GM08714 (cell line): ENCODE measurements at regions not wholly inside any gene's neighbourhood (a gene's known extent, or its start where the extent isn't known, plus 50 kb on each side); places are given as distances from the start of the nearest gene placed in this dataset.

Source experiments
- H3K4me3 ChIP-seq: fragments of 200-500 bp; sonication (Bioruptor generic); 2 replicates; pipeline ENCODE4 v1.5.1; 2014; ENCODE audit warnings: mild to moderate bottlenecking, low read length, inconsistent platforms
- ZNF274 ChIP-seq: IDR thresholded peaks from 2 replicates; pipeline ENCODE4 v1.6.1; 2012; ENCODE audit warnings: mild to moderate bottlenecking, low read depth, low read length

DNA sequence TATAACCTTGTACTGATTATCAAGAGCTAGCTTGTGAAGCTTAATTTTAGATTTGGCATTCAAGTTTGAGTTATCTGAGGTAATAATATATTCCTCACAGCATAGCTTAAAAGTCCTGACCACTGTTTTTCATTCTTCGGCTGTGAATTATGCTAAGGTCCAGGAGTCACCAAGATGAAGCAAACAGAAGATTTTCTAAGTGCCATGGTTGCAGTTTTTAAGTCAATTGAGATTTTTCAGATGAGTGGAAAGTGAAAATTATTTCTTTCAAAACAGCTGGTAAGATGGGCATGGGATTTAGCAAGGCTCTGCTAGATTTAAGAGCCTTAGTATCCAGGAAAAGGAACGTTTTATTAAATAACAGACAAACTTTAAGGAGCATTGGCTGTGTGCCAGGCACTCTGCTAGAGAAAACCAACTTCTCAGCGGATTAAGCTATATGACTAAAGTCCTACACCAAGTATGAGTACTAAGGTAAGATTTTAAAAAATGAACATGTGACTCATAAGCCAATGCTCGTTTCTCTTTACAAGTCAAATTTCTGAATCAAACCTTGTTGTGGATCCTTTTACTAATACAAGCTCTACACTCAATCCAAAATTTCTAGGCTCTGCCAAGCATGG, 149.9 kb upstream of the IL15 start:
- no peak for TF ChIP-seq ZNF274
- H3K4me3 ChIP-seq = no peak overlapping the region

DNA sequence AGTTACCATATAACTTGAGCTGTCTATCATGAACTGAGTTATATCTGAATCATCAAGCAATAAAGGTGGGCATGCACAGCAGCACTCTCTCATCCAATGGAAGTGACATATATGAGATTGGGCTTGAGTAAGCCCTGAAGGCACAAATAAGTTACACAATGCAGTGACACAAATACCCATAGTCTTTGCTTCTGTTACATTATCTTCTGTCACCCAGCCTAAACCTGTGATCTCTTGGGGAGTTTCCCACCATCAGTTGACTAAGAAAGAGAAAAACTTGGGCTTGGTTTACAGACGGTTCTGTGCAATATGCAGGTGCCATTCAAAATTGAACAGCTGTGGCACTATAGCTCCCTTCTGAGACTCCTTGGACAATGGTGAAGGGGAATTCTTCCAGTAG, 138.8 kb upstream of the IL15 start:
- TF ChIP-seq ZNF274 = no peak
- H3K4me3 ChIP-seq = no peak overlapping the region

DNA sequence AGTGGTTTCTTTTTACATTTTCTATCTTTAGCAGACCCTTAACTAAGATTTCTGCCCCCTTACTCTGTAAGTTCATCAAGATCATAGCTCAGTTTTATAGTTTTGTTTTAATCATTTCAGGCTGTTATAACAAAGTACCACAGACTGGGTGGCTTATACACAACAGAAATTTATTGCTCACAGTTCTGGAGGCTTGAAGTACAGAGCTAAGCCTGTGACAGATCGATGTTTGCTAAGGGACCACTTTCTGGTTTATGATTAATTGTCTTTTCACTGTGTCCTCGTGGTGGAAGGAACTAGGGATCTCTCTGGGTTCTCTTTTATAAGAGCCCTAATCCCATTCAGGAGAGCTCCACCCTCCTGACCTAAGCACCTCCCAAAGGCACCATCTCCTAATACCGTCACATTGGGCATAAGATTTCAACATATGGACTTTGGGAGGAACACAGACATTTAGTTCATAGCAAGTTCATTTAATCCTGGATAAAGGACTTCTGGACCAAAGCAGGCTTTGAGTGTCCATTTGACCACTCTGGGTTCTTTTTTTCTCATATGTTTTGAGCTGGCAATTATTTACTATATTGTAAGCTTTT, 137.0 kb upstream of the IL15 start:
- no peak for TF ChIP-seq ZNF274
- no peak overlapping the region for H3K4me3 ChIP-seq

DNA sequence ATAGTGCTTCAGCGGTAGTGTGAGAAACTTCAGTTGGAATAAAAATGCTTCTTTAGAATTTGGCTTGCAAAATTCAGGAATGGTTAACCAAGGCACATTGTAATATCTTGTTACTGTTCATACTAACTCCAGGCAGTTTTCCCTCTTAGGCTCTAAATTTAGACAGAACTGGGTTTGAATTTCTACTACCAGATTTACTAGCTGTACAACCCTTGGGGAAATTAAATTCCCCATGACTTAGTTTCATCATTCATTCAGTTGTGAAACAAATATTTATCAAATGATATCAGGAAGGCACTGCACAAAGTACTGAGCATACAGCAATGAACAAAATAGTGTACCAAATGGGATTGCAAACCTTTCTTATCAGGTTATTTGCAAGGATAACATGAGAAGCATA, 135.0 kb upstream of the IL15 start:
- TF ChIP-seq ZNF274 = no peak
- no peak overlapping the region for H3K4me3 ChIP-seq

DNA sequence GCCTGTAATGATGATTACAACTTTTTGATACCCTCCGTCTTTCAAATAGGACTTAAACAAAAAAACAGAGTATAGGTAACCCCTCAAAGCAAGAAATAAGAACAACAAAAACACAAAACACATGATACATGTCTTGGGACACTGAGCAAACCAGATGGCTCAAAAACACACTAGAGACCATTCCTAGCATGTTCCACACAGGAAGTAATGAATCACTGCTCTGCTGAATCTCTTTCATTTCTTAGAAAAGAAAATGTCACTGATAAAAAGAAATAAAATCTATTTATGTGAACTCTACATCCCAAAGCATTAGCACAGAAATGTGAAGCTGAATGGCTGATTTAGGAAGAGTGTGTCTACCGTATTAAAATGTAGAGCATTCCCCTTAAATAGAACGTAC, 134.5 kb upstream of the IL15 start:
- TF ChIP-seq ZNF274 = no peak
- H3K4me3 ChIP-seq = no peak overlapping the region

DNA sequence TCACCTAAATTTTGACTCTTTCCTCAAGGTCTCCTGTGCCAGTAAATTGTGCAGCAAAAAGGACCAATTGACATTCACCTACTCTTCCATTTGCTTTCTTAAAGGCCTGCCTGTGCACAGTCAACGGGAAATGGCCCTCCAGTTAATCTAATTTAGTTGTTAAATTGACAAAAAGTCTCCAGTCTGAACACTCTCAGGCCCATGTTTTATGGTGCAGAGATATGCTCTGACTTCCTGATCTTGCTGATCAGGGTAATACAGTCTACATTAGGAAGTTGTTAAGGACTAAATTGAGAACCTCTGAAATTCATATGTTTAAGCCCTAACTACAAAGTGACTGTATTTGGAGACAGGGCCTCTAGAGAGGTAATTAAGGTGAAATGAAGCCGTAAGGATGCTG, 133.6 kb upstream of the IL15 start:
- TF ChIP-seq ZNF274 = no peak
- H3K4me3 ChIP-seq = no peak overlapping the region

DNA sequence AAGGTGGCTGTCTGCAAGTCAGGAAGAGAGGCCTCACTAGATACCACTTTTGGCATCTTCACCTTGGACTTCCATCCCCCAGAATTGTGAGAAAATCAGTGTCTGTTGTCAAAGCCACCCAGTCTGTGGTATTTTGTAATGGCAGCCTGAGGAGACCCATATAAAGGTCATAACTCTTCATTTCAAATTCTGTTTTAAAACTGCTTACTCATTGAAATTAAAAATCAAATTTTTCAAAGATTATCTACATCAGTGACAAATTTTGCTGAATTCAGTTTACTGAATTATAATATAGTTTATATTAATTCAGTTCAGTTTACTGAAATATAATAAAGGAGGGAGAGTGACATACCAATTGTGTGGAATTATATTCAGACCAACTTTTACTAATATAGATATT, 133.1 kb upstream of the IL15 start:
- TF ChIP-seq ZNF274 = no peak
- H3K4me3 ChIP-seq = no peak overlapping the region

DNA sequence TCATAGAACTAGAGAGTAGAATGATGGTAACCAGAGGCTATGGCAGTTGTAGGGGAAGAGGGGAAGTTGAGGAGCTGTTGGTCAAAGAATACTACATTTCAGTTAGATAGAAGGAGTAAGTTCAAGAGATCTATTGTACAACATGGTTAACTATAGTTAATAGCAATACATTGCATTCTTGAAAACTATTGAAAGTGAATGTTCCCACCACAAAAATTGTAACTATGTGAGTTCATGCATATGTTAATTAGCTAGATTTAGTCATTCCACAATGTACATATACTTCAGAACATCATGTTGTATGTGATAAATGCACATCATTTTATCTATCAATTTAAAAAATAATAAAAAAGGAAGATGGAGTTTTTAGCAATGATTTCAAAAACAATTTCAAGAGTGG, 125.3 kb upstream of the IL15 start:
- no peak overlapping the region for H3K4me3 ChIP-seq
- TF ChIP-seq ZNF274 = no peak

DNA sequence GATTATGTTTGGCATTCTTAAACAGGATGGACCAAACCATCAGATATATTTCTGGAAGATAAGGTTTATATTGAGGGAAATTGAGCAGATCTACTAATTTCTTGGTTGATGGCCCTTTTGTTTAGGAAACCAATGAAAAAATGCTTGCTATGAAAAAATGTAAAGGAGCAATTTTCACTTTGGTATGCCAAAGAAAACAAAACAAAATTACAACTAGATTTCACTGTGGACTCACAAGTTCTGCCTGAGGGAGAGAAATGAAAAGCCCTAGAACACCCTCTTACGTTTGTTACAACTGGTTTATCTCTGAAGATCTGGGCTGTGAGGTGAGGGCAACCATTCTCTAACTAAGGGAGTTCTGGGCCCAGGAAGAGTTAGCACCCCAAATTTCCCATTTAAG, 122.5 kb upstream of the IL15 start:
- TF ChIP-seq ZNF274 = no peak
- H3K4me3 ChIP-seq = no peak overlapping the region

DNA sequence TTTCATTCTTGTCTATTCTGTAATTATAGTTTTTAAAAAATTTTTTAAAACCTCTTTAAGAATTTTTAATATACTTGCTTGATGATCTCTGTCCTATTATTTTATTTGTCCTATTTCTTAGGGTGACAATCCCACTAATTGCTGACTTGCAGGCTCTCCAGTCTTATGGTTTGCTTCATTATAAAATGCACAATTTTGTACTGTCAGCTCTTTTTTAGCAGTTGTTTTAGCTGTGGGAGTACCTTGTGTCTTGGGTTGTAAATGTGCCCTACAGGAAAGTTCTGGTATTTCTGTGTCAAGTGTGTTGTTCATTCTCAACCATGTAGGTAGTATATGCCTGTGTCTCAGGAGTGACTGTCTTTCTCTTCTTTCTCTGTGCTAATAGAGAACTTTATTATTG, 118.2 kb upstream of the IL15 start:
- H3K4me3 ChIP-seq = no peak overlapping the region
- TF ChIP-seq ZNF274 = no peak

DNA sequence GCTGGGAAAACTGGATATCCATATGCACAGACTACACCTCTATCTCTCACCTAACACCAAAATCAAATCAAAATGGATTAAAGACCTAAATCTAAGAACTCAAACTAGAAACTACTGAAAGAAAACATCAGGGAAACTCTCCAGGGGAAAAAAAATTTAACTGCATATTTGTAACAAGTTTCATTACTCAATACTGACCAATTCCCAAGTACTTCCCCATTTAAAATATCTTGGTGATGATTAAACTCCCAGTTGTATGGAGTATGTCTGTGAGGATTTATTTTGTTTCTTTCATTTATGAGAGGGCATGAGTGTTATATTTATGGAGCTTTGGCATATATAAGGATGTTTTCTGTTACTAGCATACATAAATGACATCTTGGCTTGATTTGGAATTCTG, 112.3 kb upstream of the IL15 start:
- H3K4me3 ChIP-seq = no peak overlapping the region
- TF ChIP-seq ZNF274 = no peak

DNA sequence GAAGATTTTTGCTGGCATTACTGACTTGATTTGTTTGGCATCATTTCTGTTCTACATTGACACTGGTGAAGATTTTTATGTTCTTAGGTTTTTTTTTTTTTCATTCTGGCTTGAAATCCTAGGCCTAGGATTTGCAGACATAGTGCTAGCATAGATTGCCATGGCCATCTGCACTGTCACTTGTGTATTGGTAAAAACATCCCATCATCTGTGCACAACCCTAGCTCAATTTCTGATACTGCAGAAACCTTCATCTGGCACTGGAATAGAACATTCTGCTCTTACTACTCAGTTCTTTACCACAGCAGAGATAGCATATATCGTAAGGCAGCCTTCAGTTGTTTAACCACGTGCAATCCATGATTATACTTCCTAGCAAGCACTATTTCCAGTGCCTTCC, 111.5 kb upstream of the IL15 start:
- no peak for TF ChIP-seq ZNF274
- H3K4me3 ChIP-seq = no peak overlapping the region

DNA sequence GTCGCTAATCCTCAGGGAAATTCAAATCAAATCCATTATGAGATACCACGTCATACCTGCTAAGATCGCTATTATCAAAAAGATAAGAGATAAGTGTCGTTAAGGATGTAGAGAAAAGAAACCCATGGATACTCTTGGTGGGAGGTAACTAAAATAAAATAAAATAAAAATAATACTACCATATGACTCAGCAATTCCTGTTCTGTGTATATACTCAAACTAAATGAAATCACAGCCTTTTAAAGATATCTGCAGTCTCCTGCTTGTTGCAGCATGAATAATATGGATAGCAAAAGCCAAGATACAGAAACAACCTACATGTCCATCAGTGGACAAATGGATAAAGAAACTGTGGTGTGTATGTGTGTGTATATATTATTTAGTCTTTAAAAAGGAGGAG, 105.8 kb upstream of the IL15 start:
- TF ChIP-seq ZNF274 = no peak
- H3K4me3 ChIP-seq = no peak overlapping the region

DNA sequence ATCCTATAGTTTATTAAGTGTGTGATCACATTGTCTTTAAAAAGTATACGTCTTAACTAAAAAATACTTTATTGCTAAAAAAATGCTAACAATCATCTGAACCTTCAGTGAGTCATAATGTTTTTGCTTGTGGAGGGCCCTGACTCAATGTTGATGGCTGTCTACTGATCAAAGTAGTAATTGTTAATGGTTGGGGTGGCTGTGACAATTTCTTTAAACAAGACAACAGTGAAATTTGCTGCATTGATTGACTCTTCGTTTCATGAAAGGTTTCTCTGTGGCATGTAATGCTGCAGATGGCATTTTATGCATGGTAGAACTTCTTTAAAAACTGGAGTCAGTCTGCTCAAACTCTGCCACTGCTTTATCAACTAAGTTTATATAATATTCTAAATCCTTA, 101.4 kb upstream of the IL15 start:
- no peak overlapping the region for H3K4me3 ChIP-seq
- TF ChIP-seq ZNF274 = no peak

DNA sequence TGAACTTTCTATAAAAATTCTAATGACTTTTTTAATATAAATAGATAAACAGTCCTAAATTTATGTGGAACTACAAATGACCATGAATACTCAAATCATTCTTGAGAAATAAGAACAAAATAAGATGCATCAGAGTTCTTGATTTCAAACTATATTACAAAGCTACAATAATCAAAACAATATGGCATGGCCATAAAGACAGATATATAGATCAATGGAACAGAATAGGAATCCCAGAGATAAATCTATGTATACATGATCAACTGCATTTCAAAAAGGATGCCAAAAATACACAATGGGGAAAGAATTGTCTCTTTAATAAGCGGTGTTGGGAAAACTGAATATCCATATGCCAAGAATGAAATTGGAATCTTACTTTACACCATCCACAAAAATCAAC, 98.4 kb upstream of the IL15 start:
- no peak overlapping the region for H3K4me3 ChIP-seq
- no peak for TF ChIP-seq ZNF274

DNA sequence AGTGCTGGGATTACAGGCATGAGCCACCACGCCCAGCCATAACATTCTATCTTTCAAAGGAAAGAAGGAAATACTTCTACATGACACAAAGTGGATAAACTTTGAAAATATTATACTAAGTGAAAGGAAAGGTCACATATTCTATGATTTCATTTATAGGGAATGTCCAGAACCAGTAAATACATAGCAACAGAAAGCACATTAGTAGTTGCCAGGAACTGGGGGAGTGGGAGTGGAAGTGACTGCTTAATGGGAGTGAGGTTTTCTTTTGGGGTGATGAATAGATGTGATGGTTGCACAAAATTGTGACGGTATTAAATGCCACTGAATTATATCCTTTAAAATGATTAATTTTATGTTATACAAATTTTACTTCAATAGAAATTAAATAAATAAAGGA, 95.7 kb upstream of the IL15 start:
- no peak overlapping the region for H3K4me3 ChIP-seq
- TF ChIP-seq ZNF274 = no peak
